Lower lobe of right lung (tissue), 2 donors: ENCODE measurements at regions not wholly inside any gene's neighbourhood (a gene's known extent, or its start where the extent isn't known, plus 50 kb on each side); places are given as distances from the start of the nearest gene placed in this dataset.

Experiments used
- ATAC-seq, 2 donors: fragments of 200-7000 bp; cut with Tn5 transposase; one replicate each; pipeline ENCODE4 v1.9.1; 2020 to 2022; ENCODE audit warnings: mild to moderate bottlenecking in 2 of 2, moderate library complexity in 2 of 2
- DNase-seq: peaks from one replicate; pipeline ENCODE4 v3.0.0-alpha.2; 2020
- H3K27ac ChIP-seq: fragments of 200-600 bp; one replicate; pipeline ENCODE4 v1.8.0; 2022
- H3K27me3 ChIP-seq: fragments of 200-600 bp; one replicate; pipeline ENCODE4 v1.8.0; 2022; ENCODE audit warnings: low read depth
- H3K36me3 ChIP-seq: fragments of 200-600 bp; one replicate; pipeline ENCODE4 v1.8.0; 2022; ENCODE audit warnings: mild to moderate bottlenecking
- H3K4me1 ChIP-seq: fragments of 200-600 bp; one replicate; pipeline ENCODE4 v1.8.0; 2022
- H3K4me3 ChIP-seq: fragments of 200-600 bp; one replicate; pipeline ENCODE4 v1.8.0; 2022; ENCODE audit warnings: mild to moderate bottlenecking
- H3K9me3 ChIP-seq: fragments of 200-600 bp; one replicate; pipeline ENCODE4 v1.8.0; 2022
- intact Hi-C: fragments of 100-400 bp; cut with DNase I; formaldehyde crosslinking; loops from one replicate; pipeline ENCODE4 v1.11.0; 2022
- TF ChIP-seq, protein P1 (sequence below): fragments of 200-600 bp; IDR thresholded peaks from one replicate; pipeline ENCODE4 v1.8.0; 2022; ENCODE audit warnings: antibody characterized with exemption, mild to moderate bottlenecking
- donor health status: DM: no; HTN: yes; CAD: no; lungs with severe emphysema.

DNA sequence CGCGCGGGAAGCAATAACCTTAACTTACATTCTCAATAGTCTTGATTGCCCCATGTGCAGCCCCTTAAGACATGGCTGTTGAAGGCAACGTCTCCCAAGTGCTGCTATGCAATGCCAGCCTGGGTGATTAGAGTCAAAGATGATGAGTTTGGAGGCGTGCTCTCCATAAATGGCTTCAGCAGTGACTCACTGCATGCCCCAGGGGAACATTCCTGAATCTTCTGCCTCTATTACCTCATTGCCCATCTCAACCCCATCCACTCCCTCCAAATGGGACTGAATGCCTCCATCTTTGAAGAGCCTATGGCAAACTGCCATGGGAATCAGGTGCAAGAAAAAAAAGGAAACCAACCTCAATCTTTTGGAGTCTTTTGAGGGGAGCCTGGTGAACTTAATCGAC, 282.8 kb downstream of the SNX10 start:
- no peaks in the 10 kb centered on the region for H3K9me3 ChIP-seq
- no peaks in the 10 kb centered on the region for H3K27me3 ChIP-seq
- H3K27ac ChIP-seq = no peak overlapping the region
- DNase-seq (no peak), ATAC-seq (no peak)
- H3K36me3 ChIP-seq = no peaks in the 10 kb centered on the region
- H3K4me3 ChIP-seq = no peak overlapping the region
- no peaks in the 10 kb centered on the region for H3K4me1 ChIP-seq
- TF ChIP-seq, protein P1, sequence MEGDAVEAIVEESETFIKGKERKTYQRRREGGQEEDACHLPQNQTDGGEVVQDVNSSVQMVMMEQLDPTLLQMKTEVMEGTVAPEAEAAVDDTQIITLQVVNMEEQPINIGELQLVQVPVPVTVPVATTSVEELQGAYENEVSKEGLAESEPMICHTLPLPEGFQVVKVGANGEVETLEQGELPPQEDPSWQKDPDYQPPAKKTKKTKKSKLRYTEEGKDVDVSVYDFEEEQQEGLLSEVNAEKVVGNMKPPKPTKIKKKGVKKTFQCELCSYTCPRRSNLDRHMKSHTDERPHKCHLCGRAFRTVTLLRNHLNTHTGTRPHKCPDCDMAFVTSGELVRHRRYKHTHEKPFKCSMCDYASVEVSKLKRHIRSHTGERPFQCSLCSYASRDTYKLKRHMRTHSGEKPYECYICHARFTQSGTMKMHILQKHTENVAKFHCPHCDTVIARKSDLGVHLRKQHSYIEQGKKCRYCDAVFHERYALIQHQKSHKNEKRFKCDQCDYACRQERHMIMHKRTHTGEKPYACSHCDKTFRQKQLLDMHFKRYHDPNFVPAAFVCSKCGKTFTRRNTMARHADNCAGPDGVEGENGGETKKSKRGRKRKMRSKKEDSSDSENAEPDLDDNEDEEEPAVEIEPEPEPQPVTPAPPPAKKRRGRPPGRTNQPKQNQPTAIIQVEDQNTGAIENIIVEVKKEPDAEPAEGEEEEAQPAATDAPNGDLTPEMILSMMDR = no peak
- intact Hi-C loops = no loop called here

DNA sequence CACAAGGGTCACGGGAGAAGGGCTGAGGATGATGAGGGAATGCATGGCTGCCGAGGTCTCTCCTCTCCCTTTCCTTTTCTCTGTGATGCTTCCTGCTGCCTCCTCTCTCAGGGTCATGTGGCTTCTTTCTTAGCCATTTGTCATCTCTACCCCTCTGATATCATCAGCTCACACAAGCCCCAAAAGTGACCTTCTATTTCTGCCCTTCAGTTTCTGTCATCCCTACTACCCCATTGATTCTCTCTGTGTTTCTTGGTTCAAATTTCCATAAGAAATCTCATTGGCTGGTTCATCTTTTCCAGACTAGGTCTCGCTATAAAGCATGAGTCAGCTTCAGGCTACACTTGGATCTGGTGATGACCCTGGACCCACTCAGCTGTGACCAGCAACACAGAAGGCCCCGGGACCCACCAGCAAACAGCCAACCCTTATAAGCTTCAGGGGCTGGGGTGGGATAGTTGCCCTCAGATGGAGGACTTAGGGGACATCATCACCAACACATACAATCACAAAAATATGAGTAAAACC, 284.3 kb downstream of the SKAP2 start:
- Histone ChIP-seq H3K9me3 (no peaks in the 10 kb centered on the region), H3K27ac (no peak overlapping the region), H3K4me1 (no peaks in the 10 kb centered on the region), H3K4me3 (no peak overlapping the region), H3K36me3 (no peaks in the 10 kb centered on the region), H3K27me3 (no peaks in the 10 kb centered on the region)
- DNase-seq (no peak), ATAC-seq (no peak)
- intact Hi-C loops = no loop called here
- TF ChIP-seq, protein P1 = no peak

DNA sequence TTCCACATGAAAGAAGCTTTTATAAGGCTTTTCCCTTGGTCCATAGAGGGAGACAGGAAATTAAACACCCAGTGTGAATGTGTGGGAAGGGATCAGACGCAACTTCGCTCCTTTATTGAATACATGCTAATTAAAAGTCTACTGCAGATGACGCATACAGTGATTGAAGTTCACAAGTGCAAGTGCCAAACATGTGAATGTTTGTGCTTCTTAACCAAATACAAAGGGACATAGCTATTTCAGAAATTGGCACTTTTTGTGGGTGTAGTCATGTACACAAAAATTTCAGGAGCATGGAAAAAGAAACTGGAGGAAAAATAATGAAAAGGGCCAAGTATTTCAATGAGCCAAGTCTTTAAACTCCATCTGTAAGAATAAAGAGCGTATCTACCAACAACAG, 283.7 kb downstream of the SKAP2 start:
- TF ChIP-seq, protein P1 = no peak
- DNase-seq (no peak), ATAC-seq (no peak)

DNA sequence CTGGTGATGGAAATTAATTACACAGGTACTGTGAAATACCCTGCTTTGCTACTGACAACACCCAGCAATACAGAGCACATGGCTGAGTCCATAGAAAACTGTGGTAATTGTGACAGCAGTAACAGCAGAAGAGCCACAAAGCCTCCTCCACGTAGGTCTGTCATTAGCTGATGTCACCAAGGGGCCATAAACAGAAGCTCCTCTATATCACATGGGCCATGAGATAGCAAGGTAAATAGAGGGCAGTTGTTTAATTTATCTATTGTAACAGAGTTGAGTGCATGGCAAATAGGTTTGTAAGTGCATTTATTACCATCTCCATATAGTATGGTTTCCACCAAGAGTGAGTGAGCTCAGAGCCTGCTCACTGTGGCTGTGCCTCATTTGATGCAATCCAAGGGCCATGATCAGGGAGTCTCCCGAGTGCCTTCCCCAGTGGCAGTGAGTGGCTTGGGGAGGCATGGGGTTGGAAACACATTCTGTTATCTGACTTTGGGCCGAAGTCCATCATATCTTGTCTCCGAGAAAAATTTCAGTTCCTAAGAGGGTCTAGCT, 281.2 kb downstream of the SKAP2 start:
- DNase-seq = no peak
- H3K27me3 ChIP-seq = no peaks in the 10 kb centered on the region
- no peak for ATAC-seq
- no peak overlapping the region for H3K4me3 ChIP-seq
- no peaks in the 10 kb centered on the region for H3K4me1 ChIP-seq
- no peaks in the 10 kb centered on the region for H3K36me3 ChIP-seq
- H3K27ac ChIP-seq = no peak overlapping the region
- intact Hi-C loops = no loop called here
- H3K9me3 ChIP-seq = no peaks in the 10 kb centered on the region
- TF ChIP-seq, protein P1 = no peak

More for the DNA sequence above, 283.7 kb downstream of the SKAP2 start:
- no peak overlapping the region for H3K27ac ChIP-seq
- H3K36me3 ChIP-seq = no peaks in the 10 kb centered on the region
- H3K4me1 ChIP-seq = no peaks in the 10 kb centered on the region
- no peak overlapping the region for H3K4me3 ChIP-seq
- no peaks in the 10 kb centered on the region for H3K27me3 ChIP-seq
- intact Hi-C loops = no loop called here
- H3K9me3 ChIP-seq = no peaks in the 10 kb centered on the region

DNA sequence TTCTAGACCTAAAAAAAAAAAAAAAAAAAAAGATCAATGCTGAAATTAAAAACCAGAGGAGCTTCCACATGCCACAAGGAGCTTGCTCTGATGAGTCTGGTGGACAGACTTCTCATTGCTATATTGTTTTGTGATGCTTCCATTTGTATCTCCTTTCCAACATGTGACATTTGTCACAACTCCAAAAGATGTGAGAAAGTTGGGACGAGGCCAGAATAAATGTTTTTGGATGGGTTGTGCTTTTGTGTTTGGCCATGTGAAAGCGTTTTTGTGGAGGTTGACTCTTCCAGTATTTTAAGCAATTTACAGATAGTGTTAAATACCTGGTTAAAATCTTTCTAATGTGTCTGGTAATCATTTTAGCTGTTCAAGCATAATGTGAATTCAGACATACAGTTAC, 280.1 kb downstream of the SKAP2 start:
- intact Hi-C loops = no loop called here
- no peak for ATAC-seq

More for the DNA sequence above, 280.1 kb downstream of the SKAP2 start:
- TF ChIP-seq, protein P1 = no peak
- no peaks in the 10 kb centered on the region for H3K36me3 ChIP-seq
- H3K27ac ChIP-seq = no peak overlapping the region
- DNase-seq = no peak
- no peak overlapping the region for H3K4me3 ChIP-seq
- H3K27me3 ChIP-seq = no peaks in the 10 kb centered on the region
- no peaks in the 10 kb centered on the region for H3K4me1 ChIP-seq
- H3K9me3 ChIP-seq = no peaks in the 10 kb centered on the region
